Upper lobe of right lung (tissue), 1 donor: ENCODE measurements at regions not wholly inside any gene's neighbourhood (a gene's known extent, or its start where the extent isn't known, plus 50 kb on each side); places are given as distances from the start of the nearest gene placed in this dataset.
A peak's percentile ranks its signal among the peaks of the same experiment; 100 is the strongest.
"Not testable (repeated sequence)": the region's sequence is repeated elsewhere in the genome, so short reads cannot be mapped to it uniquely, and the experiment has no call there.

Experiments
- ATAC-seq: fragments of 200-7000 bp; cut with Tn5 transposase; one replicate; pipeline ENCODE4 v1.9.1; 2020; ENCODE audit warnings: mild to moderate bottlenecking, moderate library complexity
- DNase-seq: peaks from one replicate; pipeline ENCODE4 v3.0.0-alpha.2; 2020
- H3K27ac ChIP-seq: fragments of 200-600 bp; one replicate; pipeline ENCODE4 v1.8.0; 2022
- H3K27me3 ChIP-seq: fragments of 200-600 bp; one replicate; pipeline ENCODE4 v1.8.0; 2022; ENCODE audit warnings: mild to moderate bottlenecking
- H3K36me3 ChIP-seq: fragments of 200-600 bp; one replicate; pipeline ENCODE4 v1.8.0; 2022
- H3K4me1 ChIP-seq: fragments of 200-600 bp; one replicate; pipeline ENCODE4 v1.8.0; 2022
- H3K4me3 ChIP-seq: fragments of 200-600 bp; one replicate; pipeline ENCODE4 v1.8.0; 2022; ENCODE audit warnings: mild to moderate bottlenecking
- H3K9me3 ChIP-seq: fragments of 200-600 bp; one replicate; pipeline ENCODE4 v1.8.0; 2022
- CTCF ChIP-seq: fragments of 200-600 bp; IDR thresholded peaks from one replicate; pipeline ENCODE4 v1.8.0; 2022; ENCODE audit warnings: antibody characterized with exemption
- intact Hi-C: fragments of 100-400 bp; cut with DNase I; formaldehyde crosslinking; loops from one replicate; pipeline ENCODE4 v1.11.0; 2022
- donor health status: DM: no; HTN: yes; CAD: no; lungs with severe emphysema.

GRCh38 chr3:74921676-74922075, 307.2 kb upstream of the CNTN3 start:
- Histone ChIP-seq H3K4me3 (no peak overlapping the region), H3K27me3 (no peaks in the 10 kb centered on the region), H3K4me1 (no peaks in the 10 kb centered on the region), H3K27ac (no peak overlapping the region), H3K9me3 (no peaks in the 10 kb centered on the region), H3K36me3 (no peaks in the 10 kb centered on the region)
- intact Hi-C loops, result no loop called here
- no peak for ATAC-seq
- DNase-seq, result no peak
- no peak for TF ChIP-seq CTCF

DNA sequence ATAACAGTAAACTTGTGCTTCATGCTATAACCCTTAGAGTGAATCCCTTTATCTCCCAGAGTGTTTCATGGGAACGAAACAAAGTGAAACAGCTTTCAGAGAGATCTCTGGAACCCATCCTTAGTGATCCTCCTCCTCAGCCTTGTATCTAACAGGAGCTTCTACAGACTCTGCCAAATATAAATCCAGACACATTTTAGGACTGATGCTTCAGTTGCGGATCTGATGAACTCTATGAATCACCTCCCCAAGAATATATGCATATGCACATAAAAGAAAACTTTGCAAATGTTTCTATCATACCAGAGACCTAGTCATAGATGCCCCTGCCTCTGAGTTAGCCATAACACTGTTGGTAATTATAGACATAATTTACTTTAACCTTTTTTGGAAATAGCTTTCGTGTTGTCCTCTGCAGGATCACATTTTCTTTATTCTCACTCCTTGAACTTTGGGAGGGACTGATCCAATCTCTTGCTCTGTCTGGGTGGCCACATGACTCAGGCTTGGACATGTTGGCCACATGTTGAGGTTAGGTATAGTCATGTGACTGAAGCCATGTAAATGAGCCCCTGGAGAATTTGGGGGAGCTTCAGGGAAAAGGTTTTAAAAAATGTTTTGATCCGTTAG, 306.4 kb upstream of the CNTN3 start:
- H3K4me1 ChIP-seq, result no peaks in the 10 kb centered on the region
- no peak overlapping the region for H3K27ac ChIP-seq
- no peak for TF ChIP-seq CTCF
- H3K36me3 ChIP-seq, result no peaks in the 10 kb centered on the region
- no peak for ATAC-seq
- intact Hi-C loops, result no loop called here
- H3K4me3 ChIP-seq, result no peak overlapping the region
- no peaks in the 10 kb centered on the region for H3K9me3 ChIP-seq
- no peaks in the 10 kb centered on the region for H3K27me3 ChIP-seq
- DNase-seq, result no peak

- DNase-seq, result no peak
- intact Hi-C loops, result no loop called here
- TF ChIP-seq CTCF, result no peak
- Histone ChIP-seq H3K36me3 (no peaks in the 10 kb centered on the region), H3K27me3 (no peaks in the 10 kb centered on the region), H3K4me1 (no peaks in the 10 kb centered on the region), H3K9me3 (no peaks in the 10 kb centered on the region), H3K27ac (no peak overlapping the region), H3K4me3 (no peak overlapping the region)
- no peak for ATAC-seq
Measured at GRCh38 chr3:74916696-74917095, 302.2 kb upstream of the CNTN3 start.

- intact Hi-C loops, result no loop called here
- DNase-seq, result no peak
- Histone ChIP-seq H3K4me3 (no peak overlapping the region), H3K9me3 (no peaks in the 10 kb centered on the region), H3K4me1 (no peaks in the 10 kb centered on the region), H3K27ac (no peak overlapping the region), H3K36me3 (no peaks in the 10 kb centered on the region), H3K27me3 (no peaks in the 10 kb centered on the region)
- TF ChIP-seq CTCF, result no peak
- no peak for ATAC-seq
Measured at GRCh38 chr3:74906181-74906580, 291.7 kb upstream of the CNTN3 start.

DNA sequence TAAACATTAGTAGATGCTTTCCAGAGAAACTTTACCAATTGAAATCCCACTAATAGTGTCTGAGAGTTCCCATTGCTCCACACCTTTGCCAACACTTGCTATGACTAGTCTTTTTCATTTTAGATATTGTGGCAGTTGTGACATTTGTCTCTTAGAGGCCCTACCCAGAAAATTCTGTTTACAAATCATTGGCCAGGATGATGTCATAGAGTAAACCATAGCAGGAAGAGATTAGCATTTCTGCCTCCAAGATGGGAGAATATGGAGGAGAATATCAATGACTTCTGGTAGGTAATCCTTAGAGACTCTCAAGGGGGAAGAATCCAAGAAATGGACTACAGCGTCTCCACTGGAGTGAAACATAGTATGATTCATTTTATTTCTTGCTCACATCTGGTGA, 291.0 kb upstream of the CNTN3 start:
- no peak for ATAC-seq
- Histone ChIP-seq H3K9me3 (no peaks in the 10 kb centered on the region), H3K4me3 (no peak overlapping the region), H3K27ac (no peak overlapping the region), H3K36me3 (no peaks in the 10 kb centered on the region), H3K27me3 (no peaks in the 10 kb centered on the region), H3K4me1 (no peaks in the 10 kb centered on the region)
- no peak for DNase-seq
- intact Hi-C loops, result no loop called here
- no peak for TF ChIP-seq CTCF

GRCh38 chr3:74904646-74905045, 290.2 kb upstream of the CNTN3 start:
- Histone ChIP-seq H3K4me1 (no peaks in the 10 kb centered on the region), H3K4me3 (no peak overlapping the region), H3K27me3 (no peaks in the 10 kb centered on the region), H3K36me3 (no peaks in the 10 kb centered on the region), H3K27ac (no peak overlapping the region), H3K9me3 (no peaks in the 10 kb centered on the region)
- DNase-seq (no peak), ATAC-seq (no peak)
- intact Hi-C loops, result no loop called here
- TF ChIP-seq CTCF, result no peak

GRCh38 chr3:74899796-74900516, 285.5 kb upstream of the CNTN3 start:
- H3K4me1 ChIP-seq, intact Hi-C loops, H3K27me3 ChIP-seq, H3K9me3 ChIP-seq, ATAC-seq, H3K4me3 ChIP-seq, H3K27ac ChIP-seq, H3K36me3 ChIP-seq: not testable (repeated sequence)
- peak; percentile 47 for DNase-seq
